ENCODE measurements at regions not wholly inside any gene's neighbourhood (a gene's known extent, or its start where the extent isn't known, plus 50 kb on each side); places are given as distances from the start of the nearest gene placed in this dataset.
"Not testable (repeated sequence)": the region's sequence is repeated elsewhere in the genome, so short reads cannot be mapped to it uniquely, and the experiment has no call there.

GRCh38 chr13:47685156-47685555 lies 315.9 kb downstream of the SUCLA2 start:
- not testable (repeated sequence) for TF ChIP-seq CTCF (conservative IDR thresholded peaks at IDR 0.05); ZFX (IDR thresholded peaks at IDR 0.05)

Measured in C4-2B (cell line).